ENCODE measurements at regions not wholly inside any gene's neighbourhood (a gene's known extent, or its start where the extent isn't known, plus 50 kb on each side); places are given as distances from the start of the nearest gene placed in this dataset.

GRCh38 chr6:155690820-155691219, 235.2 kb upstream of the NOX3 start:
- POLR2A ChIA-PET: no interaction called here
- no peak overlapping the region for H3K4me3 ChIP-seq (ENCODE audit: low read depth, low read length)
- no peaks in the 10 kb centered on the region for H3K27me3 ChIP-seq (ENCODE audit: control insufficient read depth, insufficient read depth, low read length)
- CTCF ChIA-PET: no interaction called here
- TF ChIP-seq, protein P1, sequence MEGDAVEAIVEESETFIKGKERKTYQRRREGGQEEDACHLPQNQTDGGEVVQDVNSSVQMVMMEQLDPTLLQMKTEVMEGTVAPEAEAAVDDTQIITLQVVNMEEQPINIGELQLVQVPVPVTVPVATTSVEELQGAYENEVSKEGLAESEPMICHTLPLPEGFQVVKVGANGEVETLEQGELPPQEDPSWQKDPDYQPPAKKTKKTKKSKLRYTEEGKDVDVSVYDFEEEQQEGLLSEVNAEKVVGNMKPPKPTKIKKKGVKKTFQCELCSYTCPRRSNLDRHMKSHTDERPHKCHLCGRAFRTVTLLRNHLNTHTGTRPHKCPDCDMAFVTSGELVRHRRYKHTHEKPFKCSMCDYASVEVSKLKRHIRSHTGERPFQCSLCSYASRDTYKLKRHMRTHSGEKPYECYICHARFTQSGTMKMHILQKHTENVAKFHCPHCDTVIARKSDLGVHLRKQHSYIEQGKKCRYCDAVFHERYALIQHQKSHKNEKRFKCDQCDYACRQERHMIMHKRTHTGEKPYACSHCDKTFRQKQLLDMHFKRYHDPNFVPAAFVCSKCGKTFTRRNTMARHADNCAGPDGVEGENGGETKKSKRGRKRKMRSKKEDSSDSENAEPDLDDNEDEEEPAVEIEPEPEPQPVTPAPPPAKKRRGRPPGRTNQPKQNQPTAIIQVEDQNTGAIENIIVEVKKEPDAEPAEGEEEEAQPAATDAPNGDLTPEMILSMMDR (IDR thresholded peaks at IDR 0.05; ENCODE audit: insufficient read depth, low read depth, low read length): no peak
- no peaks in the 10 kb centered on the region for H3K36me3 ChIP-seq (ENCODE audit: control insufficient read depth, insufficient read depth, low read length)
- DNase-seq (ENCODE audit: low read depth): no peak

- DNase-seq (ENCODE audit: low read depth): no peak
- POLR2A ChIA-PET: no interaction called here
- no peak overlapping the region for H3K4me3 ChIP-seq (ENCODE audit: low read depth, low read length)
- TF ChIP-seq, protein P1 (IDR thresholded peaks at IDR 0.05; ENCODE audit: insufficient read depth, low read depth, low read length): no peak
- H3K36me3 ChIP-seq (ENCODE audit: control insufficient read depth, insufficient read depth, low read length): no peaks in the 10 kb centered on the region
- CTCF ChIA-PET: no interaction called here
- H3K27me3 ChIP-seq (ENCODE audit: control insufficient read depth, insufficient read depth, low read length): no peaks in the 10 kb centered on the region
Observed at GRCh38 chr6:155687645-155688044, 232.0 kb upstream of the NOX3 start.

- Histone ChIP-seq H3K4me3 (ENCODE audit: low read depth, low read length) (no peak overlapping the region), H3K27me3 (ENCODE audit: control insufficient read depth, insufficient read depth, low read length) (no peaks in the 10 kb centered on the region), H3K36me3 (ENCODE audit: control insufficient read depth, insufficient read depth, low read length) (no peaks in the 10 kb centered on the region)
- CTCF ChIA-PET: no interaction called here
- DNase-seq (ENCODE audit: low read depth): no peak
- POLR2A ChIA-PET: interaction anchor here (0.6 kb wide), 1 partner anchor 353 kb away, joined by 3 read pairs; no protein-coding TSS in a partner anchor
- TF ChIP-seq, protein P1 (IDR thresholded peaks at IDR 0.05; ENCODE audit: insufficient read depth, low read depth, low read length): no peak
Observed at GRCh38 chr6:155684416-155685196, 229.0 kb upstream of the NOX3 start.

- no peaks in the 10 kb centered on the region for H3K27me3 ChIP-seq (ENCODE audit: control insufficient read depth, insufficient read depth, low read length)
- CTCF ChIA-PET: interaction anchor here (0.9 to 1.5 kb wide), 2 partner anchors 18 to 29 kb away, joined by 3 to 4 read pairs; no protein-coding TSS in a partner anchor
- peak; percentile 19 for DNase-seq (ENCODE audit: low read depth)
- TF ChIP-seq, protein P1 (IDR thresholded peaks at IDR 0.05; ENCODE audit: insufficient read depth, low read depth, low read length): no peak
- no peak overlapping the region for H3K4me3 ChIP-seq (ENCODE audit: low read depth, low read length)
- POLR2A ChIA-PET: no interaction called here
- no peaks in the 10 kb centered on the region for H3K36me3 ChIP-seq (ENCODE audit: control insufficient read depth, insufficient read depth, low read length)
Observed at GRCh38 chr6:155678361-155678760, 222.7 kb upstream of the NOX3 start.

- no peaks in the 10 kb centered on the region for H3K27me3 ChIP-seq (ENCODE audit: control insufficient read depth, insufficient read depth, low read length)
- no peaks in the 10 kb centered on the region for H3K36me3 ChIP-seq (ENCODE audit: control insufficient read depth, insufficient read depth, low read length)
- ChIA-PET CTCF (no interaction called here), POLR2A (no interaction called here)
- TF ChIP-seq, protein P1 (IDR thresholded peaks at IDR 0.05; ENCODE audit: insufficient read depth, low read depth, low read length): no peak
- H3K4me3 ChIP-seq (ENCODE audit: low read depth, low read length): no peak overlapping the region
- no peak for DNase-seq (ENCODE audit: low read depth)
Observed at GRCh38 chr6:155676346-155676745, 220.7 kb upstream of the NOX3 start.
